HepG2 (cell line): ENCODE measurements at regions not wholly inside any gene's neighbourhood (a gene's known extent, or its start where the extent isn't known, plus 50 kb on each side); places are given as distances from the start of the nearest gene placed in this dataset.

Experiments used
- ADNP ChIP-seq: sonication (generic); formaldehyde crosslinking; IDR thresholded peaks from 2 replicates; pipeline ENCODE4 v1.4.0; 2020; ENCODE audit warnings: missing genetic modification reagents
- IRX3 ChIP-seq: sonication (generic); formaldehyde crosslinking; IDR thresholded peaks from 2 replicates; pipeline ENCODE4 v1.8.1; 2023; ENCODE audit warnings: mild to moderate bottlenecking, low read depth, missing genetic modification reagents, borderline replicate concordance
- KAT2B ChIP-seq: fragments of 150-350 bp; IDR thresholded peaks from 2 replicates; pipeline ENCODE4 v1.6.1; 2014; ENCODE audit warnings: low read depth, low read length, borderline replicate concordance
- KDM5B ChIP-seq: sonication (generic); formaldehyde crosslinking; IDR thresholded peaks from 2 replicates; pipeline ENCODE4 v1.4.0; 2020; ENCODE audit warnings: missing genetic modification reagents, mild to moderate bottlenecking, borderline replicate concordance
- SP4 ChIP-seq: sonication (generic); formaldehyde crosslinking; IDR thresholded peaks from 2 replicates; pipeline ENCODE4 v1.8.1; 2023; ENCODE audit warnings: mild to moderate bottlenecking, missing genetic modification reagents
- ZNF138 ChIP-seq: sonication (generic); formaldehyde crosslinking; IDR thresholded peaks from 2 replicates; pipeline ENCODE4 v1.5.0; 2020; ENCODE audit warnings: mild to moderate bottlenecking, low read depth, missing genetic modification reagents
- TF ChIP-seq, protein P1 (sequence below): sonication (generic); formaldehyde crosslinking; IDR thresholded peaks from 2 replicates; pipeline ENCODE4 v1.5.0; 2020; ENCODE audit warnings: mild to moderate bottlenecking, missing genetic modification reagents, moderate library complexity

DNA sequence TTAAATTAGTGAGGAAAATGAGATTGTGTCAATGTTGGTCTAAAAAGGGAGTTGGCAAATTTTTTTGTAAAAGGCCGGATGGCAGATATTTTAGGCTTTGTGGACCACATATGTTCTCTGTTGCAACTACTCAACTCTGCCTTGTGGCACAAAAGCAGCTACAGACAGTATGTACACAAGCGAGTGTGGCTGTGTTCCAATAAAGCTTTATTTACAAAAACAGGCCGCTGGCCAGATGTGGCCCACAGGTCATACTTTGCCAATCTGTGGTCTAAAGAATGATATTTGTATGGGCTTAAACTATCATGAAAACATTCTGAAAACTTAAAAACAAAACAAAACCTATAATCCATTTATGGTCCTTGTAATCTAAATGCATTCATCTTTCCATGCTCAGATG, 228.3 kb downstream of the CLIC5 start:
- TF ChIP-seq, protein P1, sequence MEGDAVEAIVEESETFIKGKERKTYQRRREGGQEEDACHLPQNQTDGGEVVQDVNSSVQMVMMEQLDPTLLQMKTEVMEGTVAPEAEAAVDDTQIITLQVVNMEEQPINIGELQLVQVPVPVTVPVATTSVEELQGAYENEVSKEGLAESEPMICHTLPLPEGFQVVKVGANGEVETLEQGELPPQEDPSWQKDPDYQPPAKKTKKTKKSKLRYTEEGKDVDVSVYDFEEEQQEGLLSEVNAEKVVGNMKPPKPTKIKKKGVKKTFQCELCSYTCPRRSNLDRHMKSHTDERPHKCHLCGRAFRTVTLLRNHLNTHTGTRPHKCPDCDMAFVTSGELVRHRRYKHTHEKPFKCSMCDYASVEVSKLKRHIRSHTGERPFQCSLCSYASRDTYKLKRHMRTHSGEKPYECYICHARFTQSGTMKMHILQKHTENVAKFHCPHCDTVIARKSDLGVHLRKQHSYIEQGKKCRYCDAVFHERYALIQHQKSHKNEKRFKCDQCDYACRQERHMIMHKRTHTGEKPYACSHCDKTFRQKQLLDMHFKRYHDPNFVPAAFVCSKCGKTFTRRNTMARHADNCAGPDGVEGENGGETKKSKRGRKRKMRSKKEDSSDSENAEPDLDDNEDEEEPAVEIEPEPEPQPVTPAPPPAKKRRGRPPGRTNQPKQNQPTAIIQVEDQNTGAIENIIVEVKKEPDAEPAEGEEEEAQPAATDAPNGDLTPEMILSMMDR (CRISPR knock-in tag) = no peak
- TF ChIP-seq ADNP (CRISPR knock-in tag) (no peak), KDM5B (CRISPR knock-in tag) (no peak), IRX3 (CRISPR knock-in tag) (no peak), SP4 (CRISPR knock-in tag) (no peak), KAT2B (no peak), ZNF138 (CRISPR knock-in tag) (no peak)
